ENCODE measurements at regions not wholly inside any gene's neighbourhood (a gene's known extent, or its start where the extent isn't known, plus 50 kb on each side); places are given as distances from the start of the nearest gene placed in this dataset.

DNA sequence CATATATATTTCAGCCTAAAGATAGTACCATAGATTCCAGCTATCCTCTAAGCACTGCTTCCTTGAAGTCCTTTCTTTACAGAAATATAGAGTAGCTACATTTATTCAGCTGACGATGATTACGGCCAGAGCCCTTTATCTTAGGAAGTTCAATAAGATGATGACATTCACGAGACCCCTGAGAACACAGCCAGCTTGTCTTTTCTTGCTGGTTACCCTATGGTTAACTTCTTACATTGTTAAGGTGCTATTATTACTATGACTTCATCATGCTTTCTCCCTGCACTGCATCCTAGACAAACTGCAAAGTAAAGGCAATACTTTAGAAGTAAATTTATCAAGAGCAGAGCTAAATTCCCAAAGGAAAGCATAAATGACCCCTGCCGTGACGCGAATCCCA is 214.4 kb upstream of the LRFN5 start:
- no peak overlapping the region for H3K27ac ChIP-seq
- DNase-seq (ENCODE audit: low spot score) = no peak
- no peak for TF ChIP-seq CTCF (conservative IDR thresholded peaks at IDR 0.05; ENCODE audit: low read depth)
- ChIA-PET POLR2A (ENCODE audit: low non-redundant PET) (no interaction called here), CTCF (no interaction called here)

DNA sequence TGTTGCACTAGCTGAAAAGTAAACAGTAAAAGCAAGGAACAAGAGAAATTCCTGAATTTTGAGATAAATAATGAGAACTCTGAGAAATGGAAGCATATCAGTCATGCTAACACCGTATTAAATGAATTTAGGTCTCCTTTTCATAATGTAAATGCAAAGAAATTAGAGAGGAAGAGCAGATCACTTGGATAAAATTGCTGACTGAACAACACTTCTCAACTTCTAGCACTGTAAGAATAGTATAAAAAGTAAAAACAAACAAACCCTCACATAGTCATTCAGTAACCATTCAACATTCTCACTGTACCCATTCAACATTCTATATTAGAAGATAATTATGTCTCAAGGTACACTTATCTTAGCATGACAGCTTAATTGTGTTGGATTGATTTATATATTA is 217.3 kb upstream of the LRFN5 start:
- no peak for DNase-seq (ENCODE audit: low spot score)
- H3K27ac ChIP-seq = no peak overlapping the region
- TF ChIP-seq CTCF (conservative IDR thresholded peaks at IDR 0.05; ENCODE audit: low read depth) = no peak
- ChIA-PET CTCF (no interaction called here), POLR2A (ENCODE audit: low non-redundant PET) (no interaction called here)

GRCh38 chr14:41385797-41386196 is 220.9 kb upstream of the LRFN5 start:
- CTCF ChIA-PET = no interaction called here
- POLR2A ChIA-PET (ENCODE audit: low non-redundant PET) = no interaction called here
- no peak overlapping the region for H3K27ac ChIP-seq
- DNase-seq (ENCODE audit: low spot score) = no peak
- TF ChIP-seq CTCF (conservative IDR thresholded peaks at IDR 0.05; ENCODE audit: low read depth) = no peak

GRCh38 chr14:41380017-41380416 is 226.7 kb upstream of the LRFN5 start:
- ChIA-PET POLR2A (ENCODE audit: low non-redundant PET) (no interaction called here), CTCF (no interaction called here)
- no peak for DNase-seq (ENCODE audit: low spot score)
- no peak overlapping the region for H3K27ac ChIP-seq
- TF ChIP-seq CTCF (conservative IDR thresholded peaks at IDR 0.05; ENCODE audit: low read depth) = no peak

- POLR2A ChIA-PET (ENCODE audit: low non-redundant PET) = no interaction called here
- no peak for DNase-seq (ENCODE audit: low spot score)
- no peak overlapping the region for H3K27ac ChIP-seq
- CTCF ChIA-PET = no interaction called here
- no peak for TF ChIP-seq CTCF (conservative IDR thresholded peaks at IDR 0.05; ENCODE audit: low read depth)
Measured at GRCh38 chr14:41378526-41378925, 228.2 kb upstream of the LRFN5 start.

GRCh38 chr14:41377932-41378331 is 228.7 kb upstream of the LRFN5 start:
- POLR2A ChIA-PET (ENCODE audit: low non-redundant PET) = no interaction called here

More at GRCh38 chr14:41377932-41378331, 228.7 kb upstream of the LRFN5 start:
- H3K27ac ChIP-seq = no peak overlapping the region
- CTCF ChIA-PET = no interaction called here
- no peak for DNase-seq (ENCODE audit: low spot score)
- TF ChIP-seq CTCF (conservative IDR thresholded peaks at IDR 0.05; ENCODE audit: low read depth) = no peak

All from RWPE1 (cell line).